ENCODE measurements at regions not wholly inside any gene's neighbourhood (a gene's known extent, or its start where the extent isn't known, plus 50 kb on each side); places are given as distances from the start of the nearest gene placed in this dataset.

GRCh38 chr7:96933067-96933645 lies 72.2 kb upstream of the DLX6 start:
- TF ChIP-seq, protein P1, sequence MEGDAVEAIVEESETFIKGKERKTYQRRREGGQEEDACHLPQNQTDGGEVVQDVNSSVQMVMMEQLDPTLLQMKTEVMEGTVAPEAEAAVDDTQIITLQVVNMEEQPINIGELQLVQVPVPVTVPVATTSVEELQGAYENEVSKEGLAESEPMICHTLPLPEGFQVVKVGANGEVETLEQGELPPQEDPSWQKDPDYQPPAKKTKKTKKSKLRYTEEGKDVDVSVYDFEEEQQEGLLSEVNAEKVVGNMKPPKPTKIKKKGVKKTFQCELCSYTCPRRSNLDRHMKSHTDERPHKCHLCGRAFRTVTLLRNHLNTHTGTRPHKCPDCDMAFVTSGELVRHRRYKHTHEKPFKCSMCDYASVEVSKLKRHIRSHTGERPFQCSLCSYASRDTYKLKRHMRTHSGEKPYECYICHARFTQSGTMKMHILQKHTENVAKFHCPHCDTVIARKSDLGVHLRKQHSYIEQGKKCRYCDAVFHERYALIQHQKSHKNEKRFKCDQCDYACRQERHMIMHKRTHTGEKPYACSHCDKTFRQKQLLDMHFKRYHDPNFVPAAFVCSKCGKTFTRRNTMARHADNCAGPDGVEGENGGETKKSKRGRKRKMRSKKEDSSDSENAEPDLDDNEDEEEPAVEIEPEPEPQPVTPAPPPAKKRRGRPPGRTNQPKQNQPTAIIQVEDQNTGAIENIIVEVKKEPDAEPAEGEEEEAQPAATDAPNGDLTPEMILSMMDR (IDR thresholded peaks at IDR 0.05): no peak
- TF ChIP-seq POLR2AphosphoS5 (IDR thresholded peaks at IDR 0.05) (no peak), POLR2A (IDR thresholded peaks at IDR 0.05) (no peak), EP300 (IDR thresholded peaks at IDR 0.05) (no peak)

All from stomach (tissue), 4 donors.